Ovary (tissue), 7 donors: ENCODE measurements at regions not wholly inside any gene's neighbourhood (a gene's known extent, or its start where the extent isn't known, plus 50 kb on each side); places are given as distances from the start of the nearest gene placed in this dataset.
"Not testable (repeated sequence)": the region's sequence is repeated elsewhere in the genome, so short reads cannot be mapped to it uniquely, and the experiment has no call there.

Experiments
- DNase-seq, 5 donors: peaks; one replicate each; pipeline ENCODE4 v3.0.0-alpha.2; 2019 to 2020
- H3K27ac ChIP-seq, 2 donors: fragments of 200-600 bp; one replicate each; pipeline versions ENCODE4 v1.5.1 to v1.8.0; 2019 to 2022
- H3K27me3 ChIP-seq: fragments of 200-600 bp; one replicate; pipeline ENCODE4 v1.8.0; 2022
- H3K36me3 ChIP-seq: fragments of 200-600 bp; sonication (generic); one replicate; pipeline ENCODE4 v1.5.1; 2019
- H3K4me1 ChIP-seq: one replicate; pipeline ENCODE4 v1.8.1; 2013; ENCODE audit warnings: mild to moderate bottlenecking, moderate library complexity; ENCODE audit not compliant: insufficient read depth
- H3K4me3 ChIP-seq: fragments of 200-600 bp; sonication (generic); one replicate; pipeline ENCODE4 v1.5.1; 2017
- H3K9me3 ChIP-seq, 2 donors: fragments of 200-600 bp in 1 of 2; sonication (generic) in 1 of 2; one replicate each; pipeline versions ENCODE4 v1.5.1 to v1.8.1; 2013 to 2019; ENCODE audit warnings: mild to moderate bottlenecking in 1 of 2, moderate library complexity in 1 of 2
- CTCF ChIP-seq, 3 donors: fragments of 450-650 bp in 2 of 3; fragments of 200-600 bp in 1 of 3; IDR thresholded peaks; one replicate each; pipeline versions ENCODE4 v1.5.1 to v1.8.0; 2016 to 2022; ENCODE audit warnings: antibody characterized with exemption in 3 of 3, mild to moderate bottlenecking in 1 of 3
- EP300 ChIP-seq: sonication (generic); formaldehyde crosslinking; IDR thresholded peaks from one replicate; pipeline ENCODE4 v1.6.1; 2017; ENCODE audit warnings: antibody characterized with exemption
- POLR2A ChIP-seq: fragments of 450-650 bp; IDR thresholded peaks from one replicate; pipeline ENCODE4 v1.6.1; 2017; ENCODE audit warnings: antibody characterized with exemption, mild to moderate bottlenecking, moderate library complexity
- WGBS, 3 donors: extraction: QIAGEN DNeasy Blood & Tissue Kit in 1 of 3; methylation state at CpG; one replicate each; pipeline versions ENCODE4 v1.1.5 to v1.1.7; 2013 to 2017; 5-methylcytosine and 5-hydroxymethylcytosine counted together
- intact Hi-C, 4 donors: fragments of 100-400 bp; cut with DNase I; formaldehyde crosslinking; loops; one replicate each; pipeline versions ENCODE4 v1.11.0 to v1.15.1; 2022 to 2023
- donor health status: DM: no; HTN: no; CAD: no; lungs with moderate emphysema.
- donor health status: DM: no; HTN: no; CAD: no.
- donor health status: Bipolar disorder and iron deficiency.
- donor health status: DM: no; HTN: no; CAD: no.
- donor health status: DM: yes; HTN: yes; CAD: no.

DNA sequence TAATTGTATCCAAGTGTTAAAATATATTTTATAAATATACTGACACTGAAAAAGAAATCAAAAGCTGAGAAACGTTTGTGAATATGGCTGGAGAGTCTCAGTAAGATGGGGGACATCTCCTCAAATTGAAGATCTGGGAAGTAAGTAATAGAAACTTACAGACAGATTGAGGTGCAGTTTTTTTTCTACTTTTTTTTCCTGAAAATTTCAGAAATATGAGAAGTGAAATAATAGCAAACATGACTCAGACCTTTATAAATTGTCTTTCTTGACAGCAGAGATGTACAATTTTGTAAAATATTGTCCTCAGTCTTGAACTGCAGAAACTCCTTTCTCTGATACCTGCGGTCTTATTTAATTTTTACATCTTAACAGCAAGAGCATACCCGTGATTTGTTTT lies 347.1 kb downstream of the UTRN start:
- no peak overlapping the region for H3K4me3 ChIP-seq
- no peak overlapping the region for H3K27ac ChIP-seq
- no peaks in the 10 kb centered on the region for H3K9me3 ChIP-seq
- 59 to 68% (median 65%) methylated on average over 3 of the region's 3 CpGs for WGBS, 3 donors
- no peaks in the 10 kb centered on the region for H3K4me1 ChIP-seq
- intact Hi-C loops, result no loop called here
- H3K36me3 ChIP-seq, result no peaks in the 10 kb centered on the region
- no peak for TF ChIP-seq POLR2A
- H3K27me3 ChIP-seq, result no peaks in the 10 kb centered on the region
- DNase-seq, result no peak

DNA sequence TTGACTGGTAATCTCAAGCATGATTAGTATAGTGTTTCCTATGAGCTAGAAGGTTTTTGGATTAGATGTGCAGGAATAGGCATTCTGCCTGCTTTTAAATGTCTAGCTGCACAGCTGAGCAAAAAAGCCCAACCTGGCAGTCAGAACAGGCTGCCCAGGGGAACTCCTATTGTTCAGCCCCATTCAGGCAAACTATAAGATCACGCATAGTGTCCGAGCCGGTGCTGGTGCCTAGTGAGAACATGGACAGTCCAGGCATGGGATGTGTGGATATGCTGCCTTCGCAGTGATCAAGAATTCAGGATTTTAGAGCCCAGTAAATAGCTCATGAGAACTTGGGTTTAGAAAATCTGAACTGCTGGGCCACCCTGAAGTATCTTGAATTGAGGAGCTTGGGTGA lies 348.8 kb downstream of the UTRN start:
- intact Hi-C loops, result no loop called here
- no peaks in the 10 kb centered on the region for H3K36me3 ChIP-seq
- no peak overlapping the region for H3K4me3 ChIP-seq
- no peak for DNase-seq
- TF ChIP-seq CTCF (IDR thresholded peaks at IDR 0.05) (no peak), EP300 (no peak), POLR2A (no peak)
- 86% methylated on average over 4 of the region's 4 CpGs for WGBS, 3 donors
- H3K4me1 ChIP-seq, result no peaks in the 10 kb centered on the region
- no peaks in the 10 kb centered on the region for H3K9me3 ChIP-seq
- no peaks in the 10 kb centered on the region for H3K27me3 ChIP-seq
- no peak overlapping the region for H3K27ac ChIP-seq

GRCh38 chr6:144634371-144634770 lies 349.2 kb downstream of the UTRN start:
- 95 to 98% (median 98%) methylated on average over 4 of the region's 4 CpGs for WGBS, 3 donors
- Histone ChIP-seq H3K36me3 (no peaks in the 10 kb centered on the region), H3K9me3 (no peaks in the 10 kb centered on the region), H3K4me3 (no peak overlapping the region), H3K27ac (no peak overlapping the region), H3K27me3 (no peaks in the 10 kb centered on the region), H3K4me1 (no peaks in the 10 kb centered on the region)
- intact Hi-C loops, result no loop called here
- TF ChIP-seq POLR2A (no peak), EP300 (no peak), CTCF (IDR thresholded peaks at IDR 0.05) (no peak)
- no peak for DNase-seq

GRCh38 chr6:144635051-144635450 lies 349.9 kb downstream of the UTRN start:
- TF ChIP-seq CTCF (IDR thresholded peaks at IDR 0.05) (no peak), EP300 (no peak), POLR2A (no peak)
- H3K27me3 ChIP-seq, result no peaks in the 10 kb centered on the region
- no peak for DNase-seq
- H3K27ac ChIP-seq, result no peak overlapping the region
- intact Hi-C loops, result no loop called here
- H3K4me3 ChIP-seq, result no peak overlapping the region
- no peaks in the 10 kb centered on the region for H3K4me1 ChIP-seq
- H3K36me3 ChIP-seq, result no peaks in the 10 kb centered on the region
- WGBS, 3 donors, result 88 to 94% (median 94%) methylated on average over 3 of the region's 3 CpGs
- H3K9me3 ChIP-seq, result no peaks in the 10 kb centered on the region

- H3K27me3 ChIP-seq, H3K9me3 ChIP-seq, H3K4me3 ChIP-seq, DNase-seq, H3K4me1 ChIP-seq, H3K27ac ChIP-seq, H3K36me3 ChIP-seq, intact Hi-C loops: not testable (repeated sequence)
- WGBS, 3 donors, result 98% methylated on average over 3 of the region's 3 CpGs
Measured at GRCh38 chr6:144636025-144636424, 350.9 kb downstream of the UTRN start.

GRCh38 chr6:144637541-144637940 lies 352.4 kb downstream of the UTRN start:
- DNase-seq, result no peak
- H3K27me3 ChIP-seq, result no peaks in the 10 kb centered on the region
- intact Hi-C loops, result no loop called here

More at GRCh38 chr6:144637541-144637940, 352.4 kb downstream of the UTRN start:
- no peak for TF ChIP-seq POLR2A
- no peak for TF ChIP-seq CTCF (IDR thresholded peaks at IDR 0.05)
- TF ChIP-seq EP300, result no peak
- 56 to 76% (median 59%) methylated on average over 4 of the region's 4 CpGs for WGBS, 3 donors
- no peaks in the 10 kb centered on the region for H3K36me3 ChIP-seq
- no peak overlapping the region for H3K4me3 ChIP-seq
- no peak overlapping the region for H3K27ac ChIP-seq
- H3K9me3 ChIP-seq, result no peaks in the 10 kb centered on the region
- H3K4me1 ChIP-seq, result no peaks in the 10 kb centered on the region
